ENCODE measurements at regions not wholly inside any gene's neighbourhood (a gene's known extent, or its start where the extent isn't known, plus 50 kb on each side); places are given as distances from the start of the nearest gene placed in this dataset.

- Histone ChIP-seq H3K23me2 (ENCODE audit: low read depth, low read length) (no peaks in the 10 kb centered on the region), H3K27me3 (replicated peaks in 1 of 4; ENCODE audit: control insufficient read depth in 3 of 4, extremely low read depth in 1 of 4, insufficient read depth in 3 of 4, low read length in 3 of 4) (no peaks in the 10 kb centered on the region), H3K18ac (ENCODE audit: extremely low read depth, low read length) (no peak overlapping the region), H2BK5ac (ENCODE audit: low read depth, low read length) (no peak overlapping the region), H2BK15ac (ENCODE audit: low read length) (no peak overlapping the region), H3K9me3 (ENCODE audit: insufficient read depth in 2 of 2, low read depth in 1 of 2, low read length in 1 of 2) (no peaks in the 10 kb centered on the region), H3K23ac (ENCODE audit: insufficient read length) (no peak overlapping the region), H3K4me2 (ENCODE audit: insufficient read depth in 1 of 2, low read depth in 2 of 2, low read length in 2 of 2) (no peak overlapping the region), H2AK5ac (ENCODE audit: low read depth, low read length) (no peak overlapping the region), H3K79me2 (ENCODE audit: control insufficient read depth in 1 of 2, insufficient read depth in 2 of 2, low read length in 2 of 2) (no peaks in the 10 kb centered on the region), H3K14ac (ENCODE audit: insufficient read length) (no peak overlapping the region), H4K91ac (replicated peaks; ENCODE audit: insufficient read length, low read length) (no peak overlapping the region), H2BK12ac (ENCODE audit: low read depth, low read length) (no peak overlapping the region), H3K4me3 (ENCODE audit: extremely low read depth in 1 of 4, insufficient read depth in 2 of 4, low read depth in 3 of 4, low read length in 4 of 4) (no peak overlapping the region), H3K27ac (ENCODE audit: low read depth, low read length) (no peak overlapping the region), H3K4ac (replicated peaks; ENCODE audit: insufficient read length, low read depth, low read length) (no peak overlapping the region), H3K4me1 (replicated peaks in 1 of 4; ENCODE audit: control insufficient read depth in 3 of 4, insufficient read depth in 4 of 4, low read length in 3 of 4) (no peaks in the 10 kb centered on the region), H3K36me3 (ENCODE audit: control insufficient read depth in 2 of 4, insufficient read depth in 4 of 4, low read length in 3 of 4) (no peaks in the 10 kb centered on the region; a peak in 1 of 8 replicates), H2BK120ac (replicated peaks; ENCODE audit: low read depth, low read length) (no peak overlapping the region), H4K20me1 (replicated peaks in 1 of 2; ENCODE audit: control insufficient read depth in 1 of 2, insufficient read depth in 2 of 2, low read length in 2 of 2) (no peaks in the 10 kb centered on the region), H3K9ac (replicated peaks in 1 of 4; ENCODE audit: extremely low read depth in 1 of 4, low read depth in 3 of 4, low read length in 3 of 4) (no peak overlapping the region; a peak in 1 of 7 replicates), H4K5ac (ENCODE audit: insufficient read length, low read depth, low read length) (no peak overlapping the region), H2AFZ (ENCODE audit: low read length) (no peak overlapping the region), H3K56ac (replicated peaks; ENCODE audit: insufficient read length, low read depth, low read length) (no peak overlapping the region), H4K8ac (ENCODE audit: extremely low read depth, insufficient read depth, low read length) (no peak overlapping the region), H3K79me1 (ENCODE audit: low read depth, low read length) (no peaks in the 10 kb centered on the region), H2BK20ac (ENCODE audit: low read length) (no peak overlapping the region)
- ChIA-PET POLR2A (ENCODE audit: partially characterized antibody) (no interaction called here), CTCF (ENCODE audit: partially characterized antibody) (interaction anchor here (2.0 kb wide), 1 partner anchor 43 kb away, joined by 6 read pairs; no protein-coding TSS in a partner anchor)
- 82% methylated on average over 3 of the region's 3 CpGs; no CpG with 5 or more reads in 1 of the 2 experiments for WGBS, 2 experiments (ENCODE audit: extremely low coverage in 1 of 2, insufficient coverage in 1 of 2, insufficient read length in 1 of 2, insufficient replicate concordance in 2 of 2, low coverage in 1 of 2, low lambda C conversion rate in 2 of 2, missing lambda C conversion rate in 1 of 2)
- FAIRE-seq (no peak), DNase-seq (ENCODE audit: low read depth in 1 of 2, low spot score in 2 of 2) (no peak)
- TF ChIP-seq E2F6 (IDR thresholded peaks at IDR 0.05) (no peak), GABPA (IDR thresholded peaks at IDR 0.05; ENCODE audit: borderline replicate concordance, insufficient read depth, low read length) (no peak), HDAC2 (IDR thresholded peaks at IDR 0.05; ENCODE audit: borderline replicate concordance in 1 of 2, low read depth in 2 of 2, low read length in 2 of 2) (no peak), POU5F1 (IDR thresholded peaks at IDR 0.05; ENCODE audit: low read depth, low read length) (no peak), SUZ12 (IDR thresholded peaks at IDR 0.05; ENCODE audit: low read length) (no peak), SIN3A (conservative IDR thresholded peaks at IDR 0.05 in 1 of 2, IDR thresholded peaks at IDR 0.05 in 1 of 2; ENCODE audit: low read depth in 1 of 2, low read length in 2 of 2) (no peak), RXRA (IDR thresholded peaks at IDR 0.05; ENCODE audit: insufficient read depth, low read depth, low read length) (no peak), RAD21 (IDR thresholded peaks at IDR 0.05 in 1 of 2, conservative IDR thresholded peaks at IDR 0.05 in 1 of 2; ENCODE audit: low read depth in 2 of 2, low read length in 2 of 2) (no peak), MAFK (IDR thresholded peaks at IDR 0.05; ENCODE audit: low read depth, low read length) (no peak), MAX (IDR thresholded peaks at IDR 0.05) (no peak)
These were observed 178.5 kb upstream of the RASGRP1 start for GRCh38 chr15:38743147-38743546.
